ENCODE measurements at regions not wholly inside any gene's neighbourhood (a gene's known extent, or its start where the extent isn't known, plus 50 kb on each side); places are given as distances from the start of the nearest gene placed in this dataset.

GRCh38 chr22:47233316-47234243 lies 471.1 kb downstream of the TBC1D22A start:
- no peak for DNase-seq (ENCODE audit: extremely low read depth, low read depth)
- no peak for TF ChIP-seq CTCF (IDR thresholded peaks at IDR 0.05; ENCODE audit: low read depth, low read length)

GRCh38 chr22:47232753-47233152 lies 470.3 kb downstream of the TBC1D22A start:
- no peak for DNase-seq (ENCODE audit: extremely low read depth, low read depth)
- TF ChIP-seq CTCF (IDR thresholded peaks at IDR 0.05; ENCODE audit: low read depth, low read length): no peak

DNA sequence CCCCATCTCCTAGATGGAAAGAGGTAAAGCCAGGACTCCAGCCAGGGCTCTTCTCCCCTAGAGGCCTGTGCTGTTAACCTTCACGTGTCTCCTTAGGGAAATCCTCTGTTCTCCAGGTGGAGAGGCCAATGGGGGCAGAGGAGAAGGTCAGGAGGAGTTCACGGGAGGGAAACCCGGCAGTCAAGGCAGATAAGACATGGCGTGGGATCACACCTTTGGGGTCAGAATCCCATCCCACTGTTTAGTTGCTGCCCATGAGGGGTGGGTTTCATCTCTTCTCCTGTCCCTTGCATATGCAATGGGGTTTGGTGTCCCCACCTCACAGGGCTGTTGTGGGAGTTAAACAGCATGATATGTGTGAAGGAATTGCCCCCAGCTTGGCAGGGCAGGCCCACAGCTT lies 469.7 kb downstream of the TBC1D22A start:
- TF ChIP-seq CTCF (IDR thresholded peaks at IDR 0.05; ENCODE audit: low read depth, low read length): no peak
- no peak for DNase-seq (ENCODE audit: extremely low read depth, low read depth)

- no peak for TF ChIP-seq CTCF (IDR thresholded peaks at IDR 0.05; ENCODE audit: low read depth, low read length)
- DNase-seq (ENCODE audit: extremely low read depth, low read depth): no peak
These were observed 469.3 kb downstream of the TBC1D22A start for GRCh38 chr22:47231759-47232158.

DNA sequence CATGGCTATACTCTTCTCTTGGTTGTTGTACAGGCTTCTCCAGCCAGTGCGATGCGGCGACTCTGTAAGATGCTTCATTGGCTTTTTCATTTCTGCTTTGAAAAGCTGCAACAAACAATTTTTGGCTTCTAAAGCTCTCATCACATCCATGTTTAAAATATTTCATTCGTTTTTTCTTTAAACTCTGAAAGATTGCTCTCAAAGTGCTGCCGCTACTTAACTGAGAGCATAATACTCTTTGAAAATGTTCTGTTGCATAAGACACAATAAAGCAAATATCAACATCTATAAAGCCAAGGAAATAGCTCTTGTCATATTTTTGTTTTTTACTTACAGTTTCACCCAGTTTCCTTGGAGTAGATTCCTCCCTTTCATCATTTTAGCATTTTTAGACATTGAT lies 468.3 kb downstream of the TBC1D22A start:
- TF ChIP-seq CTCF (IDR thresholded peaks at IDR 0.05; ENCODE audit: low read depth, low read length): no peak
- no peak for DNase-seq (ENCODE audit: extremely low read depth, low read depth)

- no peak for DNase-seq (ENCODE audit: extremely low read depth, low read depth)
- no peak for TF ChIP-seq CTCF (IDR thresholded peaks at IDR 0.05; ENCODE audit: low read depth, low read length)
These were observed 467.8 kb downstream of the TBC1D22A start for GRCh38 chr22:47230251-47230650.

GRCh38 chr22:47228767-47229166 lies 466.3 kb downstream of the TBC1D22A start:
- no peak for TF ChIP-seq CTCF (IDR thresholded peaks at IDR 0.05; ENCODE audit: low read depth, low read length)

More at GRCh38 chr22:47228767-47229166, 466.3 kb downstream of the TBC1D22A start:
- no peak for DNase-seq (ENCODE audit: extremely low read depth, low read depth)
